Urothelium cell line (cell line): ENCODE measurements at regions not wholly inside any gene's neighbourhood (a gene's known extent, or its start where the extent isn't known, plus 50 kb on each side); places are given as distances from the start of the nearest gene placed in this dataset.

Experiments
- DNase-seq: peaks from one replicate; pipeline ENCODE4 v3.0.0; 2011; ENCODE audit warnings: low spot score, mixed read lengths
- FAIRE-seq: peaks from 2 replicates; lab custom pipeline; 2011; peaks lifted over from hg19 to GRCh38; lab: Jason Lieb, UNC

DNA sequence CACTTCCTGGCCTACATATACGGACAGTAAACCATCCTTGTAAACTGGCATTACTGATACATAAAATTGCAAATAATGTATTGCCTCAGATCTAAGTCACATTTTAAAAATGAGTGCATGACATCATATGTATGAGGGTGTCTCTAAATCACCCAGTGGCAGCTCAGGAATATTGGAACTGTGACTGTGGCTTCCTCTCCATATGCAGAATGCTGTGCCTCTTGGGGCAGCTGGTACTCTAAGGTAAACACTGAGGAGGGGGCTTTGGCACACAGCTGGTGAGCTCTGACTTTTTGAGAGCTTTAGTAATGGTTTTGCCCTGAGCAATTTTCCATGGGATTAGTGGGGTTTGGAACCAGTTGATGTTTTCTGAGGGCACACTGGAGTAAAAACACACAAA is 263.7 kb downstream of the BMP4 start:
- DNase-seq (no peak), FAIRE-seq (peak; percentile 32)

GRCh38 chr14:53692451-53692850 is 264.2 kb downstream of the BMP4 start:
- DNase-seq (no peak), FAIRE-seq (no peak)

DNA sequence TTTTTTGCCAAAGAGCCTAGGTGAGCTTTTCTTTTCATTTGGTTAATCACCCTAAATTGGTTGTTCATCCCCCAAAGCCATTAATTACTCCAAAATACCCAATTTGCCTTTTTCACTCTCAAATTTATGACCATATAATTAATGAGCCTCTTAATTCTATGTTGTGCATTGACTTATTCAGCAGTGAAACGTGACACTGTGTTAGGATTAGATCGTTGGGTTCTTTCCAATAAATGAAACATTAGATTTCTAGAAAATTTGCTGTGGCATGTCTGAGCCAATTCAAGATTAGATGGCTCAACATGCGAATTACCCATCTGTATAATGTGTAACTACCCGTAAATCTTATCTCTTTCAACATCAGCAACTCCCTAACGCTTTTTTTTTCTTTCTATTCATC is 273.4 kb downstream of the BMP4 start:
- no peak for FAIRE-seq

GRCh38 chr14:53672526-53672925 is 284.1 kb downstream of the BMP4 start:
- peak; percentile 42 for FAIRE-seq
- no peak for DNase-seq

More for the DNA sequence above, 273.4 kb downstream of the BMP4 start:
- DNase-seq, result no peak

DNA sequence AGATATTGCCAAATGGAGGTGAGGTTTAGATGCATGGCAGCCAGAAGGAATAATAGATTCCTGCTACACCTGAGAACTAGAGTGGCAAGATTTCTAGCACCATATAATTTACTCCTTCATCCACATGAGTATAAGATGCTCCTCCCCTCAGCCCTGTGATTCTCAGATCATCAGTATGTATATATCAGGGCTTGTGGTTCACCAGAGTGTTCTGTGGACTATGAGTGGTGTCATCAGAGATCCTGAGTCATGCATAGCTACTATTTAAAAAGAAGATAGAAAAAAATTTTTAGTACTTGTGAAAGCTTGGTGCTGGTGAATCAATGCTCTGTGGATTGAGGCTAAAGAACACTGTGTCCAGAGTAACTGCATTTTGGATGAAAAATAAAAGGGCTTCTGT is 285.9 kb downstream of the BMP4 start:
- FAIRE-seq, result peak; percentile 74
- DNase-seq, result peak; percentile 57

DNA sequence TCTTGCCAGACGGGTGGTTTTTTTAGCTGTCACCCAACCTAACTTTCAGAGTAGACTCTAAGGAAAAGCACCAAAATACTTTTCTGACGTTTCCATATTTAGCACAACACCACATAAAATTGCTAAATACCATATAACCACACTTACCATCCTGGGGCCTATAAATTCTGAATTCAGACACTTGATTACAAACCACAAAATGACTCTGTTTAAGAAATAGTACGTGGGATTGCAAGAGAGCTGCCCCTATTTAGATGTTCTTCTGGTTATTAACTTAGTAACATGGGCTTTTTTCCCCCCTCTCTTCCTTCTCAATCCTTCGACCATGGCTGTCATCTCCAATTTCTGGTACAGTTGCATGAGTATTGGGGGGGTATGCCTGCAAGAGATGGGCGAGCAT is 287.7 kb downstream of the BMP4 start:
- no peak for FAIRE-seq

GRCh38 chr14:53663709-53664108 is 292.9 kb downstream of the BMP4 start:
- FAIRE-seq (no peak), DNase-seq (peak; percentile 27)

More for the DNA sequence above, 287.7 kb downstream of the BMP4 start:
- DNase-seq, result peak; percentile 26

DNA sequence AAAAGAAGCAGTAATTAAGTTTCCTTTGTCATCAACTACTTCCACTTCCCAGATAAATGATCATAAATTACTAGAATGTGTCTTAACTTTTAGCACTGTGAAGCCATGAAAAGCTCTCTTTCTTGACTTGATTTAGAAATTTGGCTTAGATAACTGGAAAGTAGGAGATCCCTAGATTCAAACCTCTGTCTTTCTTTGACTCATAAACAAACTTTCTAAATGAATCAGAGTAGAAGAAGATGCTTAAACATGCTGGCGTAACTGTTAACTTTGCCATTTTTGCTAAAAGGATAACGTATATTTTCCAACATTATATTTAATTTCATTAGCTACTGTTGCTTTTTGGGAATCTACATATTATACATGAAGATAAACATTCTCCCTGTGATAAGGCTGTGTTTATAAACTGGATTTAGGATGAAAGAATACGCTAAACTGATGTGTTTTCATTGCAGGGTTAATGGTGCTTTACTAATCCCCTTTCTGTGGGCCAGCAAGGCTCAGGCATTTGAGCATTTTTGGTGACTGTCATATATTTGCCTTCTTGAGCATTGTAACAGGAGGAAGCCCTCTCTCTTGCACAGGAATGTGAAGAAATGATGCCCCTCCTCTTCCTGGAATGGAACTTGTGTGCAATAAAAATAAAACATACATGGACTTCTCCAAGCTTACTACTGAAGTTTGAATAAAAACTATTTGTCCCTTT is 301.4 kb downstream of the BMP4 start:
- FAIRE-seq, result no peak
- DNase-seq, result no peak

GRCh38 chr14:53652068-53652467 is 304.6 kb downstream of the BMP4 start:
- FAIRE-seq (no peak), DNase-seq (no peak)

GRCh38 chr14:53651096-53651740 is 305.4 kb downstream of the BMP4 start:
- no peak for FAIRE-seq
- DNase-seq, result no peak

GRCh38 chr14:53646925-53647324 is 309.7 kb downstream of the BMP4 start:
- DNase-seq, result no peak
- FAIRE-seq, result peak; percentile 46

GRCh38 chr14:53640695-53641094 is 315.9 kb downstream of the BMP4 start:
- peak; percentile 40 for DNase-seq
- peak; percentile 73 for FAIRE-seq

GRCh38 chr14:53638966-53639365 is 317.7 kb downstream of the BMP4 start:
- FAIRE-seq (peak; percentile 40), DNase-seq (no peak)

- FAIRE-seq (no peak), DNase-seq (no peak)
Measured at GRCh38 chr14:53634793-53635192, 321.8 kb downstream of the BMP4 start.

DNA sequence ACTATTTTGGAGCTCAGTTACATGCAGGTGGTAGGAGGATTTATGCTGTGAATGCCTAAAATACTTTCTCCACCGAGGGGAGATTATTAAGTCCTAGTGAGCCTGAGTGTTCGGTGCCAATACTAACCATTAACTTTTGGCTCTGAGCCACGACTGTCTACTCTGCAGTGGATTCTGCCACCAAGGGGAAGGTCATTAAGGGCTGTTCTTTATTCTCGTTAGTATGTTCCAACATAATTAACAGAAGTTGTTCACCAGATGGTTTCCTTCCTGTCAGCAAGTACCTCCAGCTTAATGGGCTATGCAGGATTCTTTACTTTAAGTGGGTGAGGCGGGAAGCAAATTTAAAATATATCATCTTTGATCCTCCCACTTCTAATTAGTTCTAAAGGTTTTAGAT is 326.3 kb downstream of the BMP4 start:
- DNase-seq, result no peak
- peak; percentile 32 for FAIRE-seq

GRCh38 chr14:53628732-53629430 is 327.7 kb downstream of the BMP4 start:
- DNase-seq (no peak), FAIRE-seq (peak; percentile 87)

- DNase-seq (no peak), FAIRE-seq (no peak)
Measured at GRCh38 chr14:53628261-53628660, 328.4 kb downstream of the BMP4 start.

- FAIRE-seq (no peak), DNase-seq (no peak)
Measured at GRCh38 chr14:53626761-53627160, 329.9 kb downstream of the BMP4 start.

GRCh38 chr14:53622447-53622846 is 334.2 kb downstream of the BMP4 start:
- no peak for DNase-seq
- FAIRE-seq, result no peak

DNA sequence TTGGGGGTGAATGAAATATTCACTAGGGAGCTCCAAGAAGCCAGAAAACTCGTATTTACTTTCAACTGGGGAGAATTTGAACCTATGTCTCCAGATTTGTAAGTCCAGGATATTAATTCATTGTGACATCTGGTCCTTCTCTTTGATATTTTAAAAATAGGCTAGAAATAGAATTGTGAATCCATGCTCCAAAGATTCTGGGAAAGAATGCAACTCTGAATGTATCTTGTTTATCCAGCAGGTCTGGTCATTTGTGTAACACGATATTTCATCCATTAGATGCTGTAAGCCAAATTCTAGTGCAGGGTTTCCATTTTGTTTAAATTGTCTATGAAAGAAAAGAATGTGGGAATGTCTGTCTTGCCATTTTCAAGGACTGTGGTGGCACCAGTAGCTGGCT is 334.7 kb downstream of the BMP4 start:
- FAIRE-seq, result no peak

GRCh38 chr14:53621433-53621832 is 335.2 kb downstream of the BMP4 start:
- FAIRE-seq (no peak), DNase-seq (no peak)

More for the DNA sequence above, 334.7 kb downstream of the BMP4 start:
- no peak for DNase-seq

DNA sequence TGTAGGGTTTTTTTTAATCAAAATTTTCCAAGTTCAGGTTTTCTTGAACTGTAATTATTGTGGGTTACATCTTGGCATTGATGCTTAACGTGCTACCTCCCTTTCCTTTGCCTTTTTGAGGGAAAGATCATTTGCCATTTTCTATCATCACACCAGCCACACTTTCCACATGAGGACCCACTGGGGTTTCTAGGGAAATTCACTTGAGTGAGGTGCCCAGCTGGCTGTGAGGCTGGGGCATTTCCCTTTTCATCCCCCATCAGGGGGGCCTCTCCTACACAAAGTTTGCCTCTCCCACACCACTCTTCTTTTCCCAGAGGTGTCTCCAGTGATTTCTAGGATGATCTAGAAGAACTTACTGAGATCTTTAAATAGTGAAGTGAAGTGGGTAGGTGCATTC is 335.7 kb downstream of the BMP4 start:
- no peak for FAIRE-seq
- no peak for DNase-seq
